SH-SY5Y (cell line): ENCODE measurements at regions not wholly inside any gene's neighbourhood (a gene's known extent, or its start where the extent isn't known, plus 50 kb on each side); places are given as distances from the start of the nearest gene placed in this dataset.

Experiments used
- GATA2 ChIP-seq: IDR thresholded peaks from 2 replicates; pipeline ENCODE4 v1.6.1; 2011; ENCODE audit warnings: mild to moderate bottlenecking, low read depth, low read length
- GATA3 ChIP-seq: IDR thresholded peaks from 2 replicates; pipeline ENCODE4 v1.6.1; 2011; ENCODE audit warnings: low read depth, mild to moderate bottlenecking, low read length, moderate library complexity

- TF ChIP-seq GATA2 = no peak
- no peak for TF ChIP-seq GATA3
These were observed 107.6 kb downstream of the GASK1B start for GRCh38 chr4:158065176-158065575.
